Glutamatergic neuron (in vitro differentiated cells): ENCODE measurements at regions not wholly inside any gene's neighbourhood (a gene's known extent, or its start where the extent isn't known, plus 50 kb on each side); places are given as distances from the start of the nearest gene placed in this dataset.
"Not testable (repeated sequence)": the region's sequence is repeated elsewhere in the genome, so short reads cannot be mapped to it uniquely, and the experiment has no call there.

Experiments used
- DNase-seq: peaks from one replicate; pipeline ENCODE4 v3.0.0; 2022
- H3K27ac Mint-ChIP-seq: one replicate; pipeline ENCODE4 v1.8.0; 2020; ENCODE audit warnings: mild to moderate bottlenecking, mixed read lengths, inconsistent platforms; ENCODE audit not compliant: unreplicated experiment
- H3K27me3 Mint-ChIP-seq: one replicate; pipeline ENCODE4 v1.8.0; 2020; ENCODE audit warnings: mild to moderate bottlenecking, moderate library complexity, mixed read lengths, inconsistent platforms; ENCODE audit not compliant: unreplicated experiment
- H3K36me3 Mint-ChIP-seq: one replicate; pipeline ENCODE4 v1.8.0; 2020; ENCODE audit warnings: mild to moderate bottlenecking, mixed read lengths, inconsistent platforms; ENCODE audit not compliant: unreplicated experiment
- H3K4me1 Mint-ChIP-seq: one replicate; pipeline ENCODE4 v1.8.0; 2020; ENCODE audit warnings: mild to moderate bottlenecking, low read depth, mixed read lengths, inconsistent platforms; ENCODE audit not compliant: unreplicated experiment
- H3K4me3 Mint-ChIP-seq: one replicate; pipeline ENCODE4 v1.8.0; 2020; ENCODE audit warnings: mild to moderate bottlenecking, mixed read lengths, inconsistent platforms; ENCODE audit not compliant: unreplicated experiment
- H3K9me3 Mint-ChIP-seq: one replicate; pipeline ENCODE4 v1.8.0; 2020; ENCODE audit warnings: mild to moderate bottlenecking, moderate library complexity, mixed read lengths, inconsistent platforms; ENCODE audit not compliant: unreplicated experiment
- TF ChIP-seq, protein P1 (sequence below): fragments of 200-600 bp; sonication (generic); IDR thresholded peaks from one replicate; pipeline ENCODE4 v1.5.0; 2021; ENCODE audit not compliant: partially characterized antibody, unreplicated experiment

GRCh38 chrX:1836683-1837082, 221.8 kb downstream of the ASMT start:
- Mint-ChIP-seq H3K4me1 (peaks cover 3% of the 10 kb centered on the region), H3K36me3 (no peaks in the 10 kb centered on the region), H3K9me3 (peaks cover 10% of the 10 kb centered on the region), H3K27me3 (no peaks in the 10 kb centered on the region), H3K4me3 (no peak overlapping the region), H3K27ac (no peak overlapping the region)
- DNase-seq = no peak
- TF ChIP-seq, protein P1, sequence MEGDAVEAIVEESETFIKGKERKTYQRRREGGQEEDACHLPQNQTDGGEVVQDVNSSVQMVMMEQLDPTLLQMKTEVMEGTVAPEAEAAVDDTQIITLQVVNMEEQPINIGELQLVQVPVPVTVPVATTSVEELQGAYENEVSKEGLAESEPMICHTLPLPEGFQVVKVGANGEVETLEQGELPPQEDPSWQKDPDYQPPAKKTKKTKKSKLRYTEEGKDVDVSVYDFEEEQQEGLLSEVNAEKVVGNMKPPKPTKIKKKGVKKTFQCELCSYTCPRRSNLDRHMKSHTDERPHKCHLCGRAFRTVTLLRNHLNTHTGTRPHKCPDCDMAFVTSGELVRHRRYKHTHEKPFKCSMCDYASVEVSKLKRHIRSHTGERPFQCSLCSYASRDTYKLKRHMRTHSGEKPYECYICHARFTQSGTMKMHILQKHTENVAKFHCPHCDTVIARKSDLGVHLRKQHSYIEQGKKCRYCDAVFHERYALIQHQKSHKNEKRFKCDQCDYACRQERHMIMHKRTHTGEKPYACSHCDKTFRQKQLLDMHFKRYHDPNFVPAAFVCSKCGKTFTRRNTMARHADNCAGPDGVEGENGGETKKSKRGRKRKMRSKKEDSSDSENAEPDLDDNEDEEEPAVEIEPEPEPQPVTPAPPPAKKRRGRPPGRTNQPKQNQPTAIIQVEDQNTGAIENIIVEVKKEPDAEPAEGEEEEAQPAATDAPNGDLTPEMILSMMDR = no peak

DNA sequence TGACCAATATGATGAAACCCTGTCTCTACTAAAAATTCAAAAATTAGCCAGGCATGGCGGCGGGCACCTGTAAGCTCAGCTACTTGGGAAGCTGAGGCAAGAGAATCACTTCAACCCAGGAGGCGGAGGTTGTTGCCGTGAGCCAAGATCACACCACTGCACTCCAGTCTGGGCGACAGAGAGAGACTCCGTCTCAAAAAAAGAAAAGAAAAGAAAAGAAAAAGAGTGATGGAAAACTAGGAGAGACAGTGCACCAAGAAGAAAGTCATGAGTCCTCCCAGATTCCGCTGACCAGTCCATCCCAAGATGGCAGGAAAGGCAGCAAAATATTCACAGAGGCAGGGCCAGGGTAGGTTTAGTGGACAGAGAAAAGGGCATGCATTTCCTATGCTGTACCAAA, 226.9 kb downstream of the ASMT start:
- Mint-ChIP-seq H3K4me1 (no peaks in the 10 kb centered on the region), H3K9me3 (peaks cover 4% of the 10 kb centered on the region), H3K27ac (no peak overlapping the region), H3K4me3 (no peak overlapping the region), H3K36me3 (no peaks in the 10 kb centered on the region), H3K27me3 (no peaks in the 10 kb centered on the region)
- no peak for DNase-seq
- TF ChIP-seq, protein P1 = no peak

GRCh38 chrX:1847000-1847399, 232.1 kb downstream of the ASMT start:
- DNase-seq, H3K27me3 Mint-ChIP-seq, H3K9me3 Mint-ChIP-seq, H3K4me1 Mint-ChIP-seq, H3K4me3 Mint-ChIP-seq, H3K27ac Mint-ChIP-seq, H3K36me3 Mint-ChIP-seq: not testable (repeated sequence)

- not testable (repeated sequence) for H3K9me3 Mint-ChIP-seq, H3K4me1 Mint-ChIP-seq, H3K27ac Mint-ChIP-seq, DNase-seq, H3K27me3 Mint-ChIP-seq, H3K4me3 Mint-ChIP-seq, H3K36me3 Mint-ChIP-seq
These were observed 232.9 kb downstream of the ASMT start for GRCh38 chrX:1847790-1848189.

DNA sequence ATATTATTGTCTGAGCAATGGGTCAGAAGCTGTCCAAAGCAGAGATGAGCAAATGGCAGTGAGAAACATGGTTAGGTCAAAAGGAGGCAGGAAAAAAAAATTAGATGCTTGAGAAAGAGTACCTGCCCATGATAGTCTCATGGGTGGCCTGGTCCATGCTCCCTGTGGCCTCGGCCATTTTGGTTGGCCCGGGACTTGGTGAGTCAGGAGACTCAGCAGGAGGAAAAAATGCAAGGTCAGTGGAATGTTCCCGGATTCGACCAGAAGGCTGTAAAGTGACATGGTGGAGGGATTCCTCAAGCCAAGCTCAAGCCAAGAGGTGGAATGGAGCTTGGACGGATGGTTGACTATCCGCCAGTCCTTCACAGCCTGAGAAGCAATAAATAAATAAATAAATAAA, 236.7 kb downstream of the ASMT start:
- TF ChIP-seq, protein P1 = no peak
- Mint-ChIP-seq H3K4me3 (no peak overlapping the region), H3K27me3 (no peaks in the 10 kb centered on the region), H3K4me1 (no peaks in the 10 kb centered on the region), H3K27ac (no peak overlapping the region), H3K9me3 (peaks cover 3% of the 10 kb centered on the region), H3K36me3 (no peaks in the 10 kb centered on the region)
- no peak for DNase-seq

GRCh38 chrX:1852082-1852481, 237.2 kb downstream of the ASMT start:
- no peaks in the 10 kb centered on the region for H3K36me3 Mint-ChIP-seq
- H3K27ac Mint-ChIP-seq = no peak overlapping the region
- TF ChIP-seq, protein P1 = no peak
- H3K27me3 Mint-ChIP-seq = peaks cover 4% of the 10 kb centered on the region
- H3K4me1 Mint-ChIP-seq = no peaks in the 10 kb centered on the region
- DNase-seq = no peak
- H3K4me3 Mint-ChIP-seq = no peak overlapping the region
- peaks cover 3% of the 10 kb centered on the region for H3K9me3 Mint-ChIP-seq
